Nephron progenitor cell (in vitro differentiated cells): ENCODE measurements at regions not wholly inside any gene's neighbourhood (a gene's known extent, or its start where the extent isn't known, plus 50 kb on each side); places are given as distances from the start of the nearest gene placed in this dataset.
"Not testable (repeated sequence)": the region's sequence is repeated elsewhere in the genome, so short reads cannot be mapped to it uniquely, and the experiment has no call there.

Experiments used
- DNase-seq: peaks from one replicate; pipeline ENCODE4 v3.0.0; 2021
- H3K27ac Mint-ChIP-seq: 2 replicates; pipeline ENCODE4 v1.8.0; 2021; ENCODE audit warnings: mild to moderate bottlenecking, moderate library complexity, mixed read lengths
- H3K27me3 Mint-ChIP-seq: 2 replicates; pipeline ENCODE4 v1.8.0; 2021; ENCODE audit warnings: mild to moderate bottlenecking, low read depth, mixed read lengths; ENCODE audit not compliant: poor library complexity
- H3K36me3 Mint-ChIP-seq: 2 replicates; pipeline ENCODE4 v1.8.0; 2021; ENCODE audit warnings: low read depth, mixed read lengths
- H3K4me1 Mint-ChIP-seq: 2 replicates; pipeline ENCODE4 v1.8.0; 2021; ENCODE audit warnings: mixed read lengths
- H3K4me3 Mint-ChIP-seq: 2 replicates; pipeline ENCODE4 v1.8.0; 2021; ENCODE audit warnings: mild to moderate bottlenecking, moderate library complexity, mixed read lengths
- H3K9me3 Mint-ChIP-seq: 2 replicates; pipeline ENCODE4 v1.8.0; 2021; ENCODE audit warnings: mild to moderate bottlenecking, moderate library complexity, mixed read lengths
- CTCF ChIP-seq: fragments of 200-600 bp; sonication (generic); IDR thresholded peaks from 2 replicates; pipeline ENCODE4 v1.5.0; 2021; ENCODE audit warnings: antibody characterized with exemption

GRCh38 chr6:27604986-27605385 lies 132.1 kb upstream of the ZNF184 start:
- peaks cover 10% of the 10 kb centered on the region for H3K9me3 Mint-ChIP-seq
- no peak for TF ChIP-seq CTCF
- peak overlapping the region; percentile 78 for H3K27ac Mint-ChIP-seq
- no peak for DNase-seq
- no peaks in the 10 kb centered on the region for H3K36me3 Mint-ChIP-seq
- peaks cover 45% of the 10 kb centered on the region for H3K27me3 Mint-ChIP-seq
- H3K4me1 Mint-ChIP-seq = peaks cover 19% of the 10 kb centered on the region
- H3K4me3 Mint-ChIP-seq = peak overlapping the region; percentile 92

- H3K4me3 Mint-ChIP-seq = peak overlapping the region; percentile 89
- peaks cover 19% of the 10 kb centered on the region for H3K4me1 Mint-ChIP-seq
- peak; percentile 33 for DNase-seq
- peaks cover 45% of the 10 kb centered on the region for H3K27me3 Mint-ChIP-seq
- no peak overlapping the region for H3K27ac Mint-ChIP-seq
- peaks cover 14% of the 10 kb centered on the region for H3K9me3 Mint-ChIP-seq
- no peak for TF ChIP-seq CTCF
- H3K36me3 Mint-ChIP-seq = no peaks in the 10 kb centered on the region
These were observed 128.9 kb upstream of the ZNF184 start for GRCh38 chr6:27601668-27602254.

- H3K27me3 Mint-ChIP-seq = peaks cover 36% of the 10 kb centered on the region
- no peaks in the 10 kb centered on the region for H3K36me3 Mint-ChIP-seq
- H3K27ac Mint-ChIP-seq = no peak overlapping the region
These were observed 127.1 kb upstream of the ZNF184 start for GRCh38 chr6:27599859-27600532.

GRCh38 chr6:27597031-27597567 lies 124.2 kb upstream of the ZNF184 start:
- H3K9me3 Mint-ChIP-seq = peaks cover 11% of the 10 kb centered on the region
- H3K27me3 Mint-ChIP-seq = peaks cover 13% of the 10 kb centered on the region
- H3K27ac Mint-ChIP-seq, DNase-seq, H3K36me3 Mint-ChIP-seq, H3K4me3 Mint-ChIP-seq: not testable (repeated sequence)
- H3K4me1 Mint-ChIP-seq = peaks cover 11% of the 10 kb centered on the region

More at GRCh38 chr6:27599859-27600532, 127.1 kb upstream of the ZNF184 start:
- no peak overlapping the region for H3K4me3 Mint-ChIP-seq
- no peak for DNase-seq
- H3K4me1 Mint-ChIP-seq = peaks cover 11% of the 10 kb centered on the region
- peaks cover 11% of the 10 kb centered on the region for H3K9me3 Mint-ChIP-seq
- no peak for TF ChIP-seq CTCF

GRCh38 chr6:27593861-27594260 lies 121.0 kb upstream of the ZNF184 start:
- no peak overlapping the region for H3K27ac Mint-ChIP-seq
- H3K36me3 Mint-ChIP-seq = no peaks in the 10 kb centered on the region
- DNase-seq = no peak
- no peak overlapping the region for H3K4me3 Mint-ChIP-seq
- H3K9me3 Mint-ChIP-seq = peaks cover under 1% of the 10 kb centered on the region
- H3K4me1 Mint-ChIP-seq = no peaks in the 10 kb centered on the region
- peaks cover 3% of the 10 kb centered on the region for H3K27me3 Mint-ChIP-seq
- TF ChIP-seq CTCF = no peak

- Mint-ChIP-seq H3K36me3 (no peaks in the 10 kb centered on the region), H3K27ac (no peak overlapping the region), H3K9me3 (no peaks in the 10 kb centered on the region), H3K27me3 (peaks cover 3% of the 10 kb centered on the region), H3K4me3 (no peak overlapping the region), H3K4me1 (no peaks in the 10 kb centered on the region)
- TF ChIP-seq CTCF = no peak
- peak; percentile 21 for DNase-seq
These were observed 120.4 kb upstream of the ZNF184 start for GRCh38 chr6:27593200-27593818.
